PC-3 (cell line): ENCODE measurements at regions not wholly inside any gene's neighbourhood (a gene's known extent, or its start where the extent isn't known, plus 50 kb on each side); places are given as distances from the start of the nearest gene placed in this dataset.

Experiments
- CTCF ChIP-seq: fragments of 300-600 bp; sonication (generic); conservative IDR thresholded peaks from 2 replicates; pipeline ENCODE4 v1.5.1; 2017; ENCODE audit warnings: antibody characterized with exemption, low read depth, mild to moderate bottlenecking, low read length
- EZH2phosphoT487 ChIP-seq: fragments of 300-600 bp; sonication (generic); IDR thresholded peaks from 2 replicates; pipeline ENCODE4 v1.6.1; 2018; ENCODE audit warnings: mild to moderate bottlenecking, antibody characterized with exemption, low read length, borderline replicate concordance

- TF ChIP-seq CTCF (no peak), EZH2phosphoT487 (no peak)
These were observed 50.8 kb upstream of the REG3A start for GRCh38 chr2:79210274-79210917.
